DMS53 treated with DMSO at 0.1 percent for 48 hours (cell line): ENCODE measurements at regions not wholly inside any gene's neighbourhood (a gene's known extent, or its start where the extent isn't known, plus 50 kb on each side); places are given as distances from the start of the nearest gene placed in this dataset.
"Not testable (repeated sequence)": the region's sequence is repeated elsewhere in the genome, so short reads cannot be mapped to it uniquely, and the experiment has no call there.

Experiments
- DNase-seq: peaks from one replicate; lab custom pipeline; 2025; ENCODE audit not compliant: unreplicated experiment; lab: John Stamatoyannopoulos, UW

DNA sequence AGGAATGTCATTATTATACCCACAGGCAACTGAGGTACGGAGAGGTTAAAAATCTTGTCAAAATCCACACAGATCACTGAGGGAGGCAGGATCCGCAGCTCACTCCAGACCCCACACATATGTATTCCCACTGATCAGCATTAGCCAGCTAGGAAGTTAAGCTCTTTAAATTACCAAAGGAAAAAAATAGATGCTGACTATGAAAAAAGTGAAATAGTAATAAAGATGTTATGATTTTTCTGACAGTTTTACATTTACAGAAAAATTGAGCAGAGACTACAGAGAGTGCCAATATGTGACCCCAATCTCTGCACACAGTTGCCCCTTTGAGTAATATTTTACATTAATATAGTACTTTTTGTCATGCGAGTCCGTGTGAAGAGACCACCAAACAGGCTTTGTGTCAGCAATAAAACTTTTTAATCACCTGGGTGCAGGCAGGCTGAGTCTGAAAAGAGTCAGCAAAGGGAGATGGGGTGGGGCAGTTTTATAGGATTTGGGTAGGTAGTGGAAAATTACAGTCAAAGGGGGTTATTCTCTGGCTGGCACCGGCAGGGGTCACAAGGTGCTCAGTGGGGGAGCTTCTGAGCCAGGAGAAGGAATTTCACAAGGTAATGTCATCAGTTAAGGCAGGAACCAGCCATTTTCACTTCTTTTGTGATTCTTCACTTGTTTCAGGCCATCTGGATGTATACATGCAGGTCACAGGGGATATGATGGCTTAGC lies 61.9 kb upstream of the NAA35 start:
- not testable (repeated sequence) for DNase-seq

DNA sequence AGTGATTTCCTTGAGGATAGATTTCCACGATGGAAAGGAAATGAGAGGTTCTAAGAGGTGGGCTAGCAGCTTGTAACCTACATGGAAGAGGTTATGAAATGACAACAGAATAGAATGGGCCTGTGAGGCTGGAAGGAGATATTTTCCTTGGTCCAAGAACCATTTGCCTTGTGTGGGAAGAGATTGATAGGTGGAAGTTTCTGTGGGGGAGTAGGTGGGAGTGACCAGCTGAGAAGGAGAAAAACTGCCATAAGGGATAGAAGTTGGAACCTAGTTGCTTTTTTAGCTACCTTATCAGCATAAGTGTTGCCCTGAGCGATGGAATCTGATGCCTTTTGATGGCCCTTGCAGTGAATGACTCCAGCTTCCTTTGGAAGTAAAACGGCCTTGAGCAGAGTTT lies 60.4 kb upstream of the NAA35 start:
- not testable (repeated sequence) for DNase-seq

DNA sequence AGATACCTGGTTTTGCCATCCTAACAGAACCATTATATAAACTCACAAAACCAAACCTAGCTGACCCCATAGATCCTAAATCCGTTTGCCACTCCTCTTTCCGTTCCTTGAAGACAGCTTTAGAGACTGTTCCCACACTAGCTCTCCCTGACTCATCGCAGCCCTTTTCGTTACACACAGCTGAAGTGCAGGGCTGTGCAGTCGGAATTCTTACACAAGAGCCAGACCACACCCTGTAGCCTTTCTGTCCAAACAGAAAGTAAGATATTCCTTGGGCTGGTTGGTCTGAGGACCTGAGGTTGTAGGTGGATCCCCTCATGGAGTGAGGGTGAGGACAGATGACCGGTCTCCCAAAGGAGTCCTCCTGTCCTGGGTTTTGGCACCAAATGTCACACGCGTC lies 56.7 kb upstream of the NAA35 start:
- DNase-seq, result no peak

DNA sequence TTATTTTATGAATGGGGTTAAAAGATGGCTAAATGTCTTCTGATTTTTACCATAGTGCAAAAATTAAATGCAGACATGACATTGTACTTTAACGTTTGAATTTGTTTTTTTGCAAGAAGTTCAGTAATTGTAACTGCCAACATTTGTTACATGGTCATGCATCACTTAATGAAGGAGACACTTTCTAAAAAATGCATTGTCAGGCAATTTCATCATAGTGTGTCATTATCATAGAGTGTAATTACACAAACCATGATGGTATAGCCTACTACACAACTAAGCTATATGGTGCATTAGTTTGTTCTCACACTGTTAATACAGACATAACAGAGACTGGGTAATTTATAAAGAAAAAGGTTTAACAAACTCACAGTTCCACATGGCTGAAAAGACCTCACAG lies 50.0 kb upstream of the NAA35 start:
- no peak for DNase-seq
